ENCODE measurements at regions not wholly inside any gene's neighbourhood (a gene's known extent, or its start where the extent isn't known, plus 50 kb on each side); places are given as distances from the start of the nearest gene placed in this dataset.

DNA sequence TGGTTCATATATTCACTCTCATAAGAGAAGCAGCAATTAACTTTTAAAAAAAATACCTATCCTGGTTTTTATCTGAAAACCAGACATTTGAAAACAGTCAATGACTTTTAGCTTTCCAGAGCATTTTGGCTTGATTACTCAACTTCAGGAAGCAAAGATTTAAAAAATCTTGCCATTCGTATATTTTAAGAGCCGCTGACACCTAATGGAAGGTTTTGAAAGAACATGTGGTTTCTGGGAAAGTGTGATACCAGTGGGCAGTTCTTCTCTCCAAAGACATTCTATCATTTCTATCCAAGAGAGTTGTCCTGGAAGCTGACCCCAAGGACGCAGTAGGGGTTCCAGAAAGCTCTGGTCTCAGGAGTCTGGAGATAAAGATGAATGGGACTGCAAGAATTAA lies 234.7 kb downstream of the TTC32 start:
- Histone ChIP-seq H3K9me3 (ENCODE audit: control insufficient read depth, insufficient read depth, low read length) (no peaks in the 10 kb centered on the region), H3K79me2 (ENCODE audit: control insufficient read depth, low read length) (no peaks in the 10 kb centered on the region), H3K4me3 (ENCODE audit: low read length) (no peak overlapping the region), H3K4me2 (ENCODE audit: low read length) (no peak overlapping the region), H3K27ac (ENCODE audit: low read depth, low read length) (no peak overlapping the region), H4K20me1 (ENCODE audit: control insufficient read depth, insufficient read depth, low read depth, low read length) (no peaks in the 10 kb centered on the region), H3K9me2 (replicated peaks; ENCODE audit: control insufficient read depth, low read length) (no peaks in the 10 kb centered on the region), H3K27me3 (ENCODE audit: control insufficient read depth, low read length) (no peaks in the 10 kb centered on the region), H3F3A (ENCODE audit: control insufficient read depth, insufficient read depth) (no peaks in the 10 kb centered on the region), H3K4me1 (ENCODE audit: control insufficient read depth, low read length) (no peaks in the 10 kb centered on the region), H3K36me3 (ENCODE audit: control insufficient read depth, low read length) (no peaks in the 10 kb centered on the region)
- TF ChIP-seq CTCF (IDR thresholded peaks at IDR 0.05; ENCODE audit: low read depth, low read length, poor library complexity, severe bottlenecking) (no peak), EZH2phosphoT487 (IDR thresholded peaks at IDR 0.05; ENCODE audit: borderline replicate concordance, low read length) (no peak)

DNA sequence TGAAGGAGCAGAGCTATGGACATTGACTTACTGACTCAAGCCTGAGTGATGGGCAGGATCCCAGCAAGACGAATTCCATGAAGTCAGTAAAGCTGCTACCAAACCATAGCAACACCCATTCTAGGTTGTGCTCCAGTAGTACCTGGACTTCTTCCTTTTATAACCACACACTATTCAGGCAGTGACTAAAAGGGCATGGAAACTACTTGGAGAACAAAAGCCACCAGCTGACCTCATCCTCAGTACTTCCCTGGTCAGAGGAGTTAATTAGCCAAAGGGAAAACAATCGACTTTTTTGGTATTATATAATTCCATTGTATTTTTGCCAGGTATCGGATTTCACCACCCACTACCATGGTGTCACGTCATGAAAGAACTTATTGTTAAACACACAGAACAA lies 237.1 kb downstream of the TTC32 start:
- Histone ChIP-seq H3K79me2 (ENCODE audit: control insufficient read depth, low read length) (no peaks in the 10 kb centered on the region), H3K4me1 (ENCODE audit: control insufficient read depth, low read length) (no peaks in the 10 kb centered on the region), H3F3A (ENCODE audit: control insufficient read depth, insufficient read depth) (no peaks in the 10 kb centered on the region), H3K9me2 (replicated peaks; ENCODE audit: control insufficient read depth, low read length) (no peaks in the 10 kb centered on the region), H3K27ac (ENCODE audit: low read depth, low read length) (no peak overlapping the region), H4K20me1 (ENCODE audit: control insufficient read depth, insufficient read depth, low read depth, low read length) (no peaks in the 10 kb centered on the region), H3K4me2 (ENCODE audit: low read length) (no peak overlapping the region), H3K27me3 (ENCODE audit: control insufficient read depth, low read length) (no peaks in the 10 kb centered on the region), H3K36me3 (ENCODE audit: control insufficient read depth, low read length) (no peaks in the 10 kb centered on the region), H3K9me3 (ENCODE audit: control insufficient read depth, insufficient read depth, low read length) (no peaks in the 10 kb centered on the region), H3K4me3 (ENCODE audit: low read length) (no peak overlapping the region)
- TF ChIP-seq EZH2phosphoT487 (IDR thresholded peaks at IDR 0.05; ENCODE audit: borderline replicate concordance, low read length) (no peak), CTCF (IDR thresholded peaks at IDR 0.05; ENCODE audit: low read depth, low read length, poor library complexity, severe bottlenecking) (no peak)

- TF ChIP-seq EZH2phosphoT487 (IDR thresholded peaks at IDR 0.05; ENCODE audit: borderline replicate concordance, low read length): no peak
- TF ChIP-seq CTCF (IDR thresholded peaks at IDR 0.05; ENCODE audit: low read depth, low read length, poor library complexity, severe bottlenecking): no peak
- H3K36me3 ChIP-seq (ENCODE audit: control insufficient read depth, low read length): no peaks in the 10 kb centered on the region
- H3F3A ChIP-seq (ENCODE audit: control insufficient read depth, insufficient read depth): no peaks in the 10 kb centered on the region
- H3K4me2 ChIP-seq (ENCODE audit: low read length): no peak overlapping the region
- H3K9me3 ChIP-seq (ENCODE audit: control insufficient read depth, insufficient read depth, low read length): no peaks in the 10 kb centered on the region
- no peaks in the 10 kb centered on the region for H3K4me1 ChIP-seq (ENCODE audit: control insufficient read depth, low read length)
- no peak overlapping the region for H3K4me3 ChIP-seq (ENCODE audit: low read length)
- no peaks in the 10 kb centered on the region for H3K79me2 ChIP-seq (ENCODE audit: control insufficient read depth, low read length)
- H3K27ac ChIP-seq (ENCODE audit: low read depth, low read length): no peak overlapping the region
- H3K9me2 ChIP-seq (replicated peaks; ENCODE audit: control insufficient read depth, low read length): no peaks in the 10 kb centered on the region
- H3K27me3 ChIP-seq (ENCODE audit: control insufficient read depth, low read length): no peaks in the 10 kb centered on the region
- H4K20me1 ChIP-seq (ENCODE audit: control insufficient read depth, insufficient read depth, low read depth, low read length): no peaks in the 10 kb centered on the region
Observed at GRCh38 chr2:19659024-19659792, 242.6 kb downstream of the TTC32 start.

Data from DOHH2 (cell line).